ENCODE measurements at regions not wholly inside any gene's neighbourhood (a gene's known extent, or its start where the extent isn't known, plus 50 kb on each side); places are given as distances from the start of the nearest gene placed in this dataset.

GRCh38 chr13:65460136-65460535 lies 1770.0 kb downstream of the PCDH9 start:
- TF ChIP-seq EZH2phosphoT487 (conservative IDR thresholded peaks at IDR 0.05; ENCODE audit: low read length) (no peak), CTCF (IDR thresholded peaks at IDR 0.05; ENCODE audit: insufficient read depth, low read length, poor library complexity, severe bottlenecking) (no peak)

All from SU-DHL-6 (cell line).